GM23338 (cell line): ENCODE measurements at regions not wholly inside any gene's neighbourhood (a gene's known extent, or its start where the extent isn't known, plus 50 kb on each side); places are given as distances from the start of the nearest gene placed in this dataset.

Source experiments
- ATAC-seq: fragments of 200-7000 bp; cut with Tn5 transposase; 3 replicates; pipeline ENCODE4 v1.9.1; 2020
- DNase-seq: peaks from one replicate; pipeline ENCODE4 v3.0.0-alpha.2; 2015; ENCODE audit warnings: low spot score
- H2AFZ ChIP-seq: fragments of 200-600 bp; sonication (generic); 2 replicates; pipeline ENCODE4 v1.8.0; 2016; ENCODE audit warnings: antibody characterized with exemption, mild to moderate bottlenecking, moderate library complexity
- H3F3A ChIP-seq: fragments of 200-600 bp; sonication (generic); replicated peaks from 2 replicates; pipeline ENCODE4 v1.8.0; 2017; ENCODE audit warnings: antibody characterized with exemption, mixed run types, low read depth
- H3K27ac ChIP-seq: fragments of 200-600 bp; sonication (generic); 2 replicates; pipeline ENCODE4 v1.6.1; 2016; ENCODE audit warnings: low read depth
- H3K27me3 ChIP-seq: fragments of 200-600 bp; sonication (generic); 2 replicates; pipeline ENCODE4 v1.8.0; 2016; ENCODE audit warnings: mild to moderate bottlenecking, mixed run types, moderate library complexity; ENCODE audit not compliant: insufficient read depth
- H3K36me3 ChIP-seq: fragments of 200-600 bp; sonication (generic); 2 replicates; pipeline ENCODE4 v1.8.0; 2016; ENCODE audit warnings: mild to moderate bottlenecking; ENCODE audit not compliant: insufficient read depth
- H3K4me1 ChIP-seq: fragments of 200-600 bp; sonication (generic); 2 replicates; pipeline ENCODE4 v1.8.0; 2016; ENCODE audit warnings: mild to moderate bottlenecking, moderate library complexity; ENCODE audit not compliant: insufficient read depth
- H3K4me2 ChIP-seq: fragments of 200-600 bp; sonication (generic); 2 replicates; pipeline ENCODE4 v1.7.1; 2017; ENCODE audit warnings: mixed run types
- H3K4me3 ChIP-seq: fragments of 200-600 bp; sonication (generic); 2 replicates; pipeline ENCODE4 v1.6.1; 2016; ENCODE audit warnings: mixed run types
- H3K79me2 ChIP-seq: fragments of 200-600 bp; sonication (generic); replicated peaks from 2 replicates; pipeline ENCODE4 v1.8.0; 2017; ENCODE audit warnings: mild to moderate bottlenecking; ENCODE audit not compliant: insufficient read depth
- H3K9me2 ChIP-seq: fragments of 200-600 bp; sonication (generic); 2 replicates; pipeline ENCODE4 v1.8.0; 2017; ENCODE audit not compliant: insufficient read depth
- H4K20me1 ChIP-seq: fragments of 200-600 bp; sonication (generic); replicated peaks from 2 replicates; pipeline ENCODE4 v1.8.0; 2017; ENCODE audit warnings: mild to moderate bottlenecking; ENCODE audit not compliant: insufficient read depth
- H3K27ac Mint-ChIP-seq: 2 replicates; pipeline ENCODE4 v1.8.0; 2020; ENCODE audit warnings: inconsistent platforms, mild to moderate bottlenecking, moderate library complexity, mixed read lengths
- H3K27me3 Mint-ChIP-seq: 3 replicates; pipeline ENCODE4 v1.8.0; 2022; ENCODE audit warnings: low read depth, mild to moderate bottlenecking, moderate library complexity, mixed read lengths, inconsistent platforms; ENCODE audit not compliant: insufficient read depth, poor library complexity
- H3K36me3 Mint-ChIP-seq: 3 replicates; pipeline ENCODE4 v1.8.0; 2021; ENCODE audit warnings: low read depth, mild to moderate bottlenecking, inconsistent platforms, moderate library complexity, mixed read lengths
- H3K4me1 Mint-ChIP-seq: 3 replicates; pipeline ENCODE4 v1.8.0; 2020; ENCODE audit warnings: mild to moderate bottlenecking, inconsistent platforms, mixed read lengths
- H3K4me3 Mint-ChIP-seq: 3 replicates; pipeline ENCODE4 v1.8.0; 2021; ENCODE audit warnings: moderate library complexity, mild to moderate bottlenecking, inconsistent platforms, mixed read lengths
- H3K9me3 Mint-ChIP-seq: 3 replicates; pipeline ENCODE4 v1.8.0; 2020; ENCODE audit warnings: moderate library complexity, mild to moderate bottlenecking, inconsistent platforms, mixed read lengths
- CTCF ChIP-seq, 2 experiments: fragments of 200-600 bp in 1 of 2; sonication (generic) in 1 of 2; conservative IDR thresholded peaks; 2 replicates each; pipeline versions ENCODE4 v1.5.1 to v1.6.1; 2016 to 2017; ENCODE audit warnings: antibody characterized with exemption in 2 of 2, low read depth in 2 of 2, mild to moderate bottlenecking in 2 of 2, moderate library complexity in 1 of 2
- EZH2 ChIP-seq: fragments of 200-600 bp; sonication (generic); IDR thresholded peaks from one replicate; pipeline ENCODE4 v1.8.0; 2017; ENCODE audit warnings: antibody characterized with exemption, mild to moderate bottlenecking, low read depth; ENCODE audit not compliant: unreplicated experiment
- JUNB ChIP-seq: IDR thresholded peaks from one replicate; pipeline ENCODE4 v1.6.1; 2016; ENCODE audit warnings: antibody characterized with exemption; ENCODE audit not compliant: unreplicated experiment
- REST ChIP-seq: IDR thresholded peaks from one replicate; pipeline ENCODE4 v1.6.1; 2018; ENCODE audit warnings: antibody characterized with exemption; ENCODE audit not compliant: unreplicated experiment
- ZNF331 ChIP-seq: fragments of 250-450 bp; sonication (Bioruptor Pico); IDR thresholded peaks from 2 replicates; pipeline ENCODE4 v1.5.0; 2020; ENCODE audit warnings: low read depth, mild to moderate bottlenecking, moderate library complexity
- ZNF462 ChIP-seq: fragments of 250-450 bp; sonication (Bioruptor Pico); IDR thresholded peaks from 2 replicates; pipeline ENCODE4 v1.5.0; 2020; ENCODE audit warnings: mild to moderate bottlenecking, moderate library complexity

- H3K9me2 ChIP-seq = no peaks in the 10 kb centered on the region; the same call in 1 of the 2 replicates
- no peak overlapping the region for H3K4me3 Mint-ChIP-seq
- ATAC-seq (no peak), DNase-seq (no peak)
- H3K79me2 ChIP-seq = no peaks in the 10 kb centered on the region
- no peaks in the 10 kb centered on the region for H4K20me1 ChIP-seq
- H3K27ac Mint-ChIP-seq = no peak overlapping the region
- H3K27ac ChIP-seq = no peak overlapping the region
- H3K4me3 ChIP-seq = no peak overlapping the region
- H3K4me2 ChIP-seq = no peak overlapping the region
- no peaks in the 10 kb centered on the region for H3K36me3 ChIP-seq
- H3F3A ChIP-seq = no peaks in the 10 kb centered on the region
- peaks cover 20% of the 10 kb centered on the region for H3K4me1 Mint-ChIP-seq
- no peaks in the 10 kb centered on the region for H3K27me3 Mint-ChIP-seq
- no peaks in the 10 kb centered on the region for H3K36me3 Mint-ChIP-seq
- TF ChIP-seq EZH2 (no peak), ZNF462 (CRISPR knock-in tag) (no peak)
- H3K27me3 ChIP-seq = no peaks in the 10 kb centered on the region
- peaks cover 14% of the 10 kb centered on the region for H3K9me3 Mint-ChIP-seq
- no peak overlapping the region for H2AFZ ChIP-seq
- peaks cover 19% of the 10 kb centered on the region for H3K4me1 ChIP-seq
These were observed 70.5 kb upstream of the WNT11 start for GRCh38 chr11:76276781-76277155.

- H3K27me3 ChIP-seq = no peaks in the 10 kb centered on the region
- H3K27me3 Mint-ChIP-seq = no peaks in the 10 kb centered on the region
These were observed 69.9 kb upstream of the WNT11 start for GRCh38 chr11:76276046-76276780.

More at GRCh38 chr11:76276046-76276780, 69.9 kb upstream of the WNT11 start:
- H3K9me2 ChIP-seq = no peaks in the 10 kb centered on the region; the same call in 1 of the 2 replicates
- H3K9me3 Mint-ChIP-seq = peaks cover 14% of the 10 kb centered on the region
- no peak overlapping the region for H3K27ac Mint-ChIP-seq
- H3K4me2 ChIP-seq = no peak overlapping the region
- TF ChIP-seq JUNB (no peak), ZNF331 (CRISPR knock-in tag) (no peak), REST (no peak), CTCF (conservative IDR thresholded peaks at IDR 0.05; ENCODE audit: low read depth in 2 of 2) (no peak), EZH2 (no peak)
- peaks cover 19% of the 10 kb centered on the region for H3K4me1 ChIP-seq
- no peak for DNase-seq
- H2AFZ ChIP-seq = no peak overlapping the region
- peaks cover 20% of the 10 kb centered on the region for H3K4me1 Mint-ChIP-seq
- no peaks in the 10 kb centered on the region for H3F3A ChIP-seq
- no peaks in the 10 kb centered on the region for H3K36me3 Mint-ChIP-seq
- H3K4me3 Mint-ChIP-seq = no peak overlapping the region
- H4K20me1 ChIP-seq = no peaks in the 10 kb centered on the region
- no peak for ATAC-seq
- H3K79me2 ChIP-seq = no peaks in the 10 kb centered on the region
- no peak overlapping the region for H3K4me3 ChIP-seq
- H3K27ac ChIP-seq = no peak overlapping the region
- no peaks in the 10 kb centered on the region for H3K36me3 ChIP-seq
